Panc1 (cell line): ENCODE measurements at regions not wholly inside any gene's neighbourhood (a gene's known extent, or its start where the extent isn't known, plus 50 kb on each side); places are given as distances from the start of the nearest gene placed in this dataset.

Experiments
- POLR2AphosphoS5 ChIP-seq: IDR thresholded peaks from 2 replicates; pipeline ENCODE4 v1.6.1; 2012; ENCODE audit warnings: mild to moderate bottlenecking, low read depth, low read length, moderate library complexity
- TF ChIP-seq, protein P1 (sequence below): fragments of 450-650 bp; IDR thresholded peaks from 2 replicates; pipeline ENCODE4 v1.5.1; 2017; ENCODE audit warnings: mild to moderate bottlenecking
- TF ChIP-seq, protein P2 (sequence below), 2 experiments: IDR thresholded peaks; 2 replicates each; pipeline ENCODE4 v1.6.1; 2011 to 2012; ENCODE audit warnings: low read depth in 2 of 2, control low read depth in 1 of 2, low read length in 1 of 2, mild to moderate bottlenecking in 1 of 2, moderate library complexity in 1 of 2; ENCODE audit not compliant: insufficient read depth in 1 of 2

DNA sequence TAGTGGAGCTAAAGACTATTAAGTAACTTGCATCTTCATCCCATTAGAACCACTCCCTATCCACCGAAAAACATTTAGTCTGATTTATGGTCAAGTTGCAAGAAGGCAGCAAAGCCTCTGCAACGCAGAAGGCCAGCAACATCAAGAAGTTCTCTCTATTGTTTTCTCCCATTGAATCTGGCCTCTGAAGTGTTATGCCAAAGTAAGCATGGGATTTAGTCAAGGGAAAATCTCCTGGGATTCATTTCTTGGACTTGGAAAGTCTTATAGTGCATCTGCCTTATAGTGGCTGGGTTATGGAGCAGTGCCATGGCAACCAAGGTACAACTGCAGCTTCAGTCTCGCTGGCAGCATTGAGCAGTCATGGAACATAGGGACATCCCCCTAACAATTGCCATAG lies 87.7 kb upstream of the KRR1 start:
- TF ChIP-seq, protein P1, sequence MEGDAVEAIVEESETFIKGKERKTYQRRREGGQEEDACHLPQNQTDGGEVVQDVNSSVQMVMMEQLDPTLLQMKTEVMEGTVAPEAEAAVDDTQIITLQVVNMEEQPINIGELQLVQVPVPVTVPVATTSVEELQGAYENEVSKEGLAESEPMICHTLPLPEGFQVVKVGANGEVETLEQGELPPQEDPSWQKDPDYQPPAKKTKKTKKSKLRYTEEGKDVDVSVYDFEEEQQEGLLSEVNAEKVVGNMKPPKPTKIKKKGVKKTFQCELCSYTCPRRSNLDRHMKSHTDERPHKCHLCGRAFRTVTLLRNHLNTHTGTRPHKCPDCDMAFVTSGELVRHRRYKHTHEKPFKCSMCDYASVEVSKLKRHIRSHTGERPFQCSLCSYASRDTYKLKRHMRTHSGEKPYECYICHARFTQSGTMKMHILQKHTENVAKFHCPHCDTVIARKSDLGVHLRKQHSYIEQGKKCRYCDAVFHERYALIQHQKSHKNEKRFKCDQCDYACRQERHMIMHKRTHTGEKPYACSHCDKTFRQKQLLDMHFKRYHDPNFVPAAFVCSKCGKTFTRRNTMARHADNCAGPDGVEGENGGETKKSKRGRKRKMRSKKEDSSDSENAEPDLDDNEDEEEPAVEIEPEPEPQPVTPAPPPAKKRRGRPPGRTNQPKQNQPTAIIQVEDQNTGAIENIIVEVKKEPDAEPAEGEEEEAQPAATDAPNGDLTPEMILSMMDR = no peak
- TF ChIP-seq, protein P2, sequence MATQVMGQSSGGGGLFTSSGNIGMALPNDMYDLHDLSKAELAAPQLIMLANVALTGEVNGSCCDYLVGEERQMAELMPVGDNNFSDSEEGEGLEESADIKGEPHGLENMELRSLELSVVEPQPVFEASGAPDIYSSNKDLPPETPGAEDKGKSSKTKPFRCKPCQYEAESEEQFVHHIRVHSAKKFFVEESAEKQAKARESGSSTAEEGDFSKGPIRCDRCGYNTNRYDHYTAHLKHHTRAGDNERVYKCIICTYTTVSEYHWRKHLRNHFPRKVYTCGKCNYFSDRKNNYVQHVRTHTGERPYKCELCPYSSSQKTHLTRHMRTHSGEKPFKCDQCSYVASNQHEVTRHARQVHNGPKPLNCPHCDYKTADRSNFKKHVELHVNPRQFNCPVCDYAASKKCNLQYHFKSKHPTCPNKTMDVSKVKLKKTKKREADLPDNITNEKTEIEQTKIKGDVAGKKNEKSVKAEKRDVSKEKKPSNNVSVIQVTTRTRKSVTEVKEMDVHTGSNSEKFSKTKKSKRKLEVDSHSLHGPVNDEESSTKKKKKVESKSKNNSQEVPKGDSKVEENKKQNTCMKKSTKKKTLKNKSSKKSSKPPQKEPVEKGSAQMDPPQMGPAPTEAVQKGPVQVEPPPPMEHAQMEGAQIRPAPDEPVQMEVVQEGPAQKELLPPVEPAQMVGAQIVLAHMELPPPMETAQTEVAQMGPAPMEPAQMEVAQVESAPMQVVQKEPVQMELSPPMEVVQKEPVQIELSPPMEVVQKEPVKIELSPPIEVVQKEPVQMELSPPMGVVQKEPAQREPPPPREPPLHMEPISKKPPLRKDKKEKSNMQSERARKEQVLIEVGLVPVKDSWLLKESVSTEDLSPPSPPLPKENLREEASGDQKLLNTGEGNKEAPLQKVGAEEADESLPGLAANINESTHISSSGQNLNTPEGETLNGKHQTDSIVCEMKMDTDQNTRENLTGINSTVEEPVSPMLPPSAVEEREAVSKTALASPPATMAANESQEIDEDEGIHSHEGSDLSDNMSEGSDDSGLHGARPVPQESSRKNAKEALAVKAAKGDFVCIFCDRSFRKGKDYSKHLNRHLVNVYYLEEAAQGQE (IDR thresholded peaks at IDR 0.05; ENCODE audit: insufficient read depth in 1 of 2, low read depth in 2 of 2, low read length in 1 of 2) = no peak
- no peak for TF ChIP-seq POLR2AphosphoS5
